Glomerular visceral epithelial cell (primary cell): ENCODE measurements at regions not wholly inside any gene's neighbourhood (a gene's known extent, or its start where the extent isn't known, plus 50 kb on each side); places are given as distances from the start of the nearest gene placed in this dataset.
"Not testable (repeated sequence)": the region's sequence is repeated elsewhere in the genome, so short reads cannot be mapped to it uniquely, and the experiment has no call there.

ENCODE experiments used
- DNase-seq: peaks from one replicate; pipeline ENCODE4 v3.0.0-alpha.2; 2016; ENCODE audit errors: extremely low spot score

DNA sequence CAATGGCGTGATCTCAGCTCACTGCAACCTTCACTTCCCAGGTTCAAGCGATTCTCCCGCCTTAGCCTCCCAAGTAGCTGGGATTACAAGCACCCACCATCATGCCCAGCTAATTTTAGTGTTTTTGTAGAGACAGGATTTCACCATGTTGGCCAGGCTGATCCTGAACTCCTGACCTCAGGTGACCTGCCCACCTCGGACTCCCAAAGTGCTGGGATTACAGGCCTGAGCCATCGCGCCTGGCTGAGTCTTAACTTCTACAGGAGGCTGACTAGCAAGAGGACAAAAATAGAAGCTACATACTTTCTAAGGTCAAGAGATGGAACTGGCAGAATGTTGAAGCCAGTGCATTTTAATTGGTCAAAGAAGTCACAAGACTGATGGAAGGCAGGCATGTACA is 2296.2 kb upstream of the RAG2 start:
- DNase-seq: not testable (repeated sequence)

DNA sequence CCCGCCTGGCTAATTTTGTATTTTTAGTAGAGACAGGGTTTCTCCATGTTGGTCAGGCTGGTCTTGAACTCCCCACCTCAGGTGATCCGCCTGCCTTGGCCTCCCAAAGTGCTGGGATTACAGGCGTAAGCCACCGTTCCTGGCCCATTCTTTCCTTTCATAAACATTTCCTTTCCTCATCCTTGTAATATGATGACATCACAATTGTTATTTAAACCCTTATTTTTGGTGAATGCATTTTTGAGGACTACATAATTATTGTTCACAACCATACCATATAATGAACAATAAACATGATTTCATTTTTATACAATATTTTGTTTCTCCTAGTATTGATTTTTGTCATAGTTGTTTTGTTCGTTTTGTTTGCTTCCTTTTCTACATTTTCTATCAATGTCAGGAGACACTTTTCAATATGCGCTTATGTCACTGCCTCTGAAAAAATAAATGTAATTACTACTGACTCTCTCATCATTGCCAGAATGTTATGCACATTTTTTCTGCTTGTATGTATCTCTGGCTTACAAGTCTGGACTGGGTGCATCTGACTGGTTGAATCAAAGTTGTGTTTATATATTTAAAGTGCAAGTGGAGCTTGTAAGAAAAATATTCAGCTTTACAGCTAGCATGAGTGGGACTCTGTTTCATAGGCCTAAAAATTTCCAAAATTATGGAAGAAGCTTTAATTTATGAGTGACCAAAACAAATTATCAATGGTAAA is 2286.3 kb upstream of the RAG2 start:
- no peak for DNase-seq

DNA sequence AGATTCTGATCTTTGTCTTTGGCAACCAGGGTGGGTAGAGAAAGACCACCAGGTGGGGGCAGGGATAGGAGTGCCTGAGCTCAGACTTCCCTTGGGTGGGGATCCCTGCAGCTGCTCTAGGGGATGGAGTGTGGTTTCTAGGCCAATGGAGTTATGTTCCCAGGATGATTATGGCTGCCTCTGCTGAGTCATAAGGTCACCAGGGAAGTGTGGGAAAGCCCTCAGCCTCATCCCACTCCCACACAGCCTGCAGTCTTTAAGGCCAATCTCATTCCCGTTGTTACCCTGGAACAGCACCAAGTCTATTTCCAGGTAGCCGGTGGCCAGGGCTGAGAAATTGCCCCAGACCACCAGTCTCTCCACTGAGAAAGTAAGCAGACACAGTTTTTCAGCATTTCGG is 2269.3 kb upstream of the RAG2 start:
- DNase-seq: no peak

DNA sequence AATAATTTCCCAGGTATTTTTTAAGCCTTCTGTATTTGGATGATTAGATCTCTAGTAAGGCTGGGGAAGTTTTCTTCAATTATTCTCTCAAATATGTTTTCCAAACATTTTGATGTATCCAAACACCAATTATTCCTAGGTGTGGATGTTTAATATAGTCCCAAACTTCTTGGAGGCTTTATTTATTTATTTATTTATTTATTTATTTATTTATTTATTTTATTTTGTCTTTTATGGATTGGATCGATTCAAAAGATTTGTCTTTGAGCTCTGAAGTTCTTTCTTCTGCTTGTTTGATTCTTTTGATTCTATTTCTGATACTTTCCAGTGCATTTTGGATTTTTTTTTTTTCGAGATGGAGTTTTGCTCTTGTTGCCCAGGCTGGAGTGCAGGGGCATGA is 2267.9 kb upstream of the RAG2 start:
- DNase-seq: no peak

DNA sequence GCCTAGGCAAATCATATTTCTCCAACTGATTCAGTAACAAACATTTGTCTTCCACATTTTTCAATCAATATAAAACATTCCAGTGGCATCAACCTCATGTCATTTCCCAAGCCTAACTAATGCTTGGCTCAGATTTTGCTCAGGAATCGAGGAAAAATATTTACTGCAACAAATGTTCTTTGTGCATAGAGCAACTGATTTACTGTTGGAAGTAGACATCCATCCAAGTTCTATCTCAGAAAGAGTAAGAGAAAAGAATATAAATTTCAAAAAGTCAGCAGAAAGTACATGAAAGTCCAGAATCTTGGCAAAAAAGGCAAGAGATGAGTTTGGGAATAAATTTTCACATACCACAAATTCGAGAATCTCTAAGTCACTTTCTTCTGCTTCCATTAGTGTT is 2245.0 kb upstream of the RAG2 start:
- DNase-seq: no peak

DNA sequence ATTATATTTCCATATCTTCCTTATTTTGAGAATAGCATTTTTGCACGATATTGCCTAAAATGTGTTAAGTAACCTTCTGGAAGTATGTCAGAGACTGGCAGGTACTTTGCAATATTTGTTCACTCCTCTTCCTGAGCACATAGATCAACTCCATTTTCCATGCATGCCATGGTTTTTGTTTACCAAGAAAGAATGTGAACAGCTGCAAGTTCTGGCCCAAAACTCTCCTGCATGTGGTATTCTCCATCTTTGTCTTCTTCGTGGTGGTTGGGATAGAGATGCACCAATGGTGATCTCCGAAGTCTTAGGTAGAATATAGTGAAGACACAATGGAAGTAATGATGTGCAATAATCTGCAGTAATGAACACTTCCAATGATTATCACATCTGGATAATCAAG is 2241.0 kb upstream of the RAG2 start:
- DNase-seq: no peak

DNA sequence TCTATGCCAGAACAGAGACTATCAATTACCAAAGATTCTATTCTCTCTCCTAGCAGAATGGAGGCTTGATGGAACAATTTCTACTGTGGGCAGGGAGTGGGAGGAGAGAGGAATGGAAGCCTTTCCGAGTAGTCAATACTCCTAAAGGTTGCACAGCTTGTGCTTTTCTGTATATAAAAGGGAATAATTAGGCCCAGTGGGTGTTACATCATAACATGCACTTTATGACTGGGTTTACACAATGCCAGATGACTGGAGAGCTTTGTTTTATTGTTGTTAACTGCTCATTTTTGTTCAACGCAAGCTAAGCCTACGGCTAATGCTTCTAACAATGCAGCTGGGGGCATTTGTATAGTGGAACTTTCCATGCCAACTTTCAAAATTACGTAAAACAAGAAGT is 2237.9 kb upstream of the RAG2 start:
- no peak for DNase-seq

DNA sequence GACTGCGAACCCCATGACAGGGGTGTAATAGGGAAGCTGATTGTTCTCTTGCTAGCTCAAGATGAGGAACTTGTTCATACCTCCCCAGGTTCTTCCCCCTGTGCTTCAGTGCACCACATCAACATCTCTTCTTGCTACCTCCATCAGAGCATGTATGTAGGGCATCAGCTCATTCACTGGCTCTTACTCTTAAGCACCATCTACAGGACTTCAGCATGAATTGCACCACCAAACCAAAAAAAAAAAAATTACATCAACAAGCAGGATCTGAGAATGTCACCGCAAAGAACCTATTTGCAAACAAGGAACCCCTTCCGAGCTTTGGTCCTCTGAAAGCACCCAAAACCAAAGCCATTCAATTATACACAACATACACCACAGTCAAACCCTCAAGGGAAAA is 2226.5 kb upstream of the RAG2 start:
- DNase-seq: no peak

DNA sequence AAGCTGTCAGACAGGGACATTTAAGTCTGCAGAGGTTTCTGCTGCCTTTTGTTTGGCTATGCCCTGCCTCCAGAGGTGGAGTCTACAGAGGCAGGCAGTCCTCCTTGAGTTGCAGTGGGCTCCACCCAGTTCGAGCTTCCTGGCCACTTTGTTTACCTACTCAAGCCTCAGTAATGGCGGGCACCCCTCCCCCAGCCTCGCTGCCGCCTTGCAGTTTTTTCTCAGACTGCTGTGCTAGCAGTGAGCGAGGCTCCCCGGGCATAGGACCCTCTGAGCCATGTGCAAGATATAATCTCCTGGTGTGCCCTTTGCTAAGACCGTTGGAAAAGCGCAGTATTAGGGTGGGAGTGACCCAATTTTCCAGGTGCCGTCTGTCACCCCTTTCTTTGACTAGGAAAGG is 2223.8 kb upstream of the RAG2 start:
- DNase-seq: not testable (repeated sequence)

DNA sequence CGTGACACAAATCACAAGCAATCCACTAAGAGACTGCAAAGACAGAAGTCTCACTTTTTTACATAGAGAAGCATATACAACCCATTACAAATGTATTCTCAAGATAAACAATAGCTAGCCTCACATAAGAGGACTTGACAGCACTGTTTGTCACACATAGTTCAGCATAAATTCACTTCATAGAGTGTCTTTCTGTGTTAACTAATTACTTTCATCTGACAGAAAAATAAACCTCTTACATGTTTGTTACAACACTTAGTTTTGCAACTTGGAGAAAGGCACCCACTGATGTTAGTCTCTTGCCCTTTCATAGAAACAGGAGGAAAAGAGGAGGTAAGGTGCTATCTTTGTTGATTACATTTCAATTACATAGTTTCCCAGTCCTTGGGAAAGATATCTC is 2221.9 kb upstream of the RAG2 start:
- no peak for DNase-seq

DNA sequence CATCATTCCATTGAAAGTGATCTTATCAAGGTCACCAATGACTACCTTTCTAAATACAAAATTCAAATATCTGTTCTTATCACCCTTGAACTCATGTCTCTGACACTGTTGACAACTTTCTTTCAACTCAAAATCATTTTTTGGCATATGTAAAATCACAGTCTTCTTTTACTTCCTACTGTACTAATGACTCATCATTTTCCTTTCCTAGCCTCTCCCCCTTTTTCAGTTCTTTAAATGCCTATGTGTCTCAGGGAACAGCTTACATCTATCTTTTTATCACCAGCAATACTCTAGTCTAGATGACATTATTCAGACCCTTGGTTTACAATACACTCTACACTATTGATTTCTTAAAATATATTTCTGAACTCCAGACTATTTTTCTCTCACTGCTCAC is 2220.7 kb upstream of the RAG2 start:
- DNase-seq: no peak

DNA sequence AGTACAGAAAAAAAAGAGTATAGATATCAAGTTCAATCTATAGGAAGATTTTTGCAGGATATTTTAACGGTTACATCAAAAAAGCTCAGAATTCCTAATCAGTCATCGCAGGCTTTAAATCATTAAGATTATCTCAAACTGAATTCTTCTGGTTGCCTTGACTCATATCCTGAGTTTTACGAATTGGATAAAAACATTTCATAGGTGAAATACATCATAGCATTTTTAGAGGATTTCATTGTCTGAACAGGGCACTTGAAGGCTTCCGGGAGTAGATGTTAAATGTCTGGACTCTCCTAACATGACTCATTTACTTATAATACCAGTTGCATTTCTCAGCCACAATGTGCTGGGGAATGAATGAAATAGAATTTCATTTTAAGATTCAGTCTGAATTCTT is 2216.6 kb upstream of the RAG2 start:
- DNase-seq: peak; percentile 4

DNA sequence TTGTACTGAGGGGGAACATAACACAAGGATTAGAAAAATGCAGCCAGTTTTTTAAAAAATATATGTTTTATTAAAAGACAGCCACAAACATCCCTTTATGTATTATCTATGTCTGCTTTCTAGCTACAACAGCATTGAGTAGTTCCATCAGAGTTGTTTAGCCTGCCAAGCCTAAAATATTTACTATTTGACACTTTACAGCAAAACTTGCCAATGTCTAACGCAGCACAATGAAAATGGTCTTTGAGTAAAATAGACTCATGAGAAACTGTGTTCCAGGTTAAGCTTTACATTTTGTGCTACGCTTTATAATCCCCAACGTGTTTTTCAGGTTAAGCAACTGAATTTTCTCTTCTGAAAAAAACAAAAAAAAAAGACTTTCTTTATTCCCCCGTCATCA is 2211.5 kb upstream of the RAG2 start:
- DNase-seq: no peak

DNA sequence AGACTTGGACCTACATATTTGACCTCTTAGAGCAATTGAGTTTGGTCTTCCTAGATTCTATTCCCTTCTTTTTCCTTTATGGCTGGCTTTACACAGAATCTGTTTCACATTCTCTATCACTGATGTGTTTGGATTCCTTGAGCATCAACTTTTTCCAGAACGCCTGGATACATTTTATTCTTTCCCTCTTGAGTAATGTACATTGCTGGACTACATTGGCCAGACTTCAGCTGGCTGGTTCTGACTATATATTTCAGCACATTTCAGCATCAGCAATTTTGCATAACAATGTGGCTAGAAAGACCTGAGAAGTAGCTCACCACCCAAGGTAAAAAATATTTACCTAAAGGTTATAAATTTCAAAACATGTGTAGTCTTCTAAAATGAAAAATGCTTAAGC is 2198.2 kb upstream of the RAG2 start:
- no peak for DNase-seq

DNA sequence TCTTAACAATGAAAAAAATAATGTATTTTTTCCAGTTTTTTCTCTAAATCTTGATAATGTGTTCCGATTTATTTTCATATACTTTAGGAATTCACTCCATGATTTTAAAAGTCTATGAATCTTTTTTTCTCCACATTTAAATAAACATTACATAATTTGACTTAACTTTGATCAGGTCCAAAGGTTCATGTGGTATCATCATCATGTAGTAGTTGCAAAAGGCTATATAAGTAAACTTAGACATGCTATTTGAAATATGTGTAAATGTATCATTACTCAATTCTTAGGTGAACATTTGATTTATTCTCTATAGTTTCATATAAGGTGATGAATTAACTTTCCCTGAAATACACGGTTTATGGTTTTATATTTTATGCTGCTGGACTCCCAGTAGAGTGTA is 2197.0 kb upstream of the RAG2 start:
- no peak for DNase-seq

DNA sequence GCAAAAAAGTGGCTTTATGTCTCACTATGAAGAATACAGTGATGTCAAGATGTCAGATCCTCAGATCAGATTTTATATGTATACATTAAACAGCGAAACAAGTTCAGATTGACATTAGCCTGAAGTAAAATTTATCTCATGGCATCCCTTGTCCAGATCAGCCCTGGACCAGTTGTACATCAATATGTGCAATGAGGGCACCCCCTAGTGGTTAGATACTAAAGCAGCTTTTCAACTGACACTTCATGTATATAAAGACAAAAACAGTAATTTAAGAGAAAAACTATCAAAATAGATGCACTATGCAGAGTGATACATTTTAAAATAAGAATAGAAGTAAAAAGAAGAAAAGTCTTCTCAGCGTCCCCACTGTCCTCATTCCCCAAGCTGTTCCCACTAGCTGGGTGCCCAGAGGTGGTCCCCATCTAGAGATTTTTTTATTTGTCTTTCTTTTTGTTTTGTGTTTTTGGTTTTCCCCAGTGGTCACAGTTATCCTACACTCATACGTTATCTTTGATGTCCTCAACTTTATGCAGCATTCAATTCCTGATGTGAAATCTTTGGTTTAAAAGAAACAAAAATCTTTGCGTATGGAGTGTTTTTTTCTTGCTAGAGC is 2193.4 kb upstream of the RAG2 start:
- DNase-seq: peak; percentile 66

DNA sequence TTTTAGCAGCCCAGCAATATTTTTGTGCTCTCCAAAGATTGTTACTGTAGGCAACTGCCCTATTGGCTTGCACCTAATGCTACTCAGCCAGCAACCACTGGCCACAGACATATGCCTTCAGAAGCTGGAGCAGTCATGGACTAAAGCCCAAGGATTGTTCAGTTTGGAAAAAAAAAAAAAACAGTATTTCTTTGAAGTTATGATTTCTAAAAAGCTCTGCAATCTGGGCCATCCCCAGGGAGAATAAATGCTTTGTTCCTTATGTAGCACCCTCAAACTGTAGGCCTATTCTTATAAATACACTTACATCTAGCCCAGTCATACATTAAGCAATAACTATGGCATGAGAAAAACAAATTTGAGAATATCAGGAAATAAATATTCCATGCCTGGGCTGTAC is 2190.5 kb upstream of the RAG2 start:
- DNase-seq: no peak

DNA sequence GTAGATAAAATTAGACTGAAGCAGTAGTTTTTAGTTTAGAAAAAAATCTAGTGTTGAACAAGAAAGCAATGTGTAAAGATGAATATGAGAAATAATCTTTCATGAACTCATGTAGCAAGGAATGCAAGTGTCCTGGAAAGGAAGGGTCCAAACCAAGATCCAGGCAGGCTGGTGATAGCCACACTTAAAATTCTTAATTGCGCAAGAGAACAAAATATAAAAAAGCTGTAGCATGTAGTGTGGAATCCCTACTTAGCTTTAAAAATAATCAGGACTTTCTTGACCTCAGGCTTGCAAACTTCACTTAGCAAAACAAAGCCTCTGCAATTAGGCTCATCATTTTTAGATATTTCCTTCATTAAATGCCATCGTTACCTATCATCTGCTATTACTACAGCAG is 2186.1 kb upstream of the RAG2 start:
- no peak for DNase-seq

DNA sequence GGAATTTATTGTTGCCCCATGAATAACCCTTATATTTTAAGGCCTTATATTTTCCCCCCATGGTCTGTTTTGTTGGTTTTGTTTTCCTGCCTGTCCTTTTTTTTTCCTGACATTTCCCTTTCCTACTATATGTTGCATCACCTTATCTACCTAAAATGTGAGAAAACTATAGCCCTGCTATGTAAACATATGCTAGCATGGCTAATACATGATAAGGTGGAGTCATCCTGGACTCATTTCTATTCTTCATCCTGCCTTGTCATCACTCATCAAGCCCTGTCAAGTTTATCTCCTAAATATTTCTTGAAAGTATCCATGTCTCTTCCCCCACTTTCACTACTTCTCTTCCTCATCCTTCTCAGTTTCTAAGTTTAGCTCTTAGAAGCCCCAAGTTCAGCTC is 2168.8 kb upstream of the RAG2 start:
- no peak for DNase-seq

DNA sequence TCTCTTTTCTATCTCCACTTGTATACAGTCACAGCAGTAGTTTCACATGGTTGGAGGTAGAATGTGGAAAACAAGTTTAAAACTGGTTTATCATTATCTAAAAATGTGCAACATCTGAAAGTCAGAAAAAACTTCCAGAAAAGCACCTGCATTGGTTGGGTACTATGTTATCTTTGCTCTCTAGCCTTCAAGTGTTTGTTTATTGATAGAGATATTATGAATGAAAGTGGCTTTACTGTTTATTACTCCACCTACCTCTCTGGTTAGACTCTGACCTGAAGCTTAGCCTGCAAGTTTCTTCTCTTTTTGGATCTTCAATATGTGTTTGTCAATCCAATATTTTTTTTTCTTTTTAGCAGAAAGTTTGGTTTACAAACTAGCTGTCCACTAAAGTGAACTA is 2161.4 kb upstream of the RAG2 start:
- no peak for DNase-seq

DNA sequence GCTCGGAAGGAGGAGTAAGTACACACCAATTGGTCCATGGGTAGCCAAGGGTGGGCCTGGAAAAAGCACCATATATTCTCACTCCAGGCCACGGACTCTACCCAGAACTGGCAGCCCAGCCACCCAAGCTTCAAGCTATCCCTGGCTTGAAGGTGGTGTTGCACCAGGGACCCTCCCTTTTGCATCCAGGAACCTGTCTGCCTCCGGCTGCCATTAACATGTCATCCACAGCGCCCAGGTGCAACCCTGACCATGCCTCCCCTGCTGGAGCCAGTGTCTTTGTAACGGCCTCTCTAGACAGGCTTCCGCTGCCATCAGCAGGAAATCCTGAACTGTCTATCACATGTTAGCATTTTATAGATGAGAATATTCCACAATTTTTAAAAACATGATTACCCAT is 2158.5 kb upstream of the RAG2 start:
- DNase-seq: no peak

DNA sequence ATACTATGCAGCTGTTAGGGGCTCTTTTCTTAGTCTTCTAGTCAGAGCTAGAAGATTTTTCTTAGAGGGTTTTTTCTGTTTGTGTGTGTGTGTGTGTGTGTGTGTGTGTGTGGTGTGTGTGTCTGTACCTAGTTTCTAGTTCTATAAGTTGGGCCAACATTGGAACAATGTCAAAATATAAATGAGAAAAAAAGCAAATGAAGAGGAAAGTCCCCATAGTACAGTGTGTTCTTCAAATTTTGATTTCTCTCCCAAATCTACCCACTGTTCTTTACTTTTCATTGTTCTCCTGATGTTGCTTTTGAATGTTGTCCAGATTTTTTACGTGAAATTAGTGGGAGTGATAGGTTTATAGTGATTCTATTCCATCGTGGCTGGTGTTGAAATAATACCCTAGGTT is 2153.4 kb upstream of the RAG2 start:
- DNase-seq: no peak

DNA sequence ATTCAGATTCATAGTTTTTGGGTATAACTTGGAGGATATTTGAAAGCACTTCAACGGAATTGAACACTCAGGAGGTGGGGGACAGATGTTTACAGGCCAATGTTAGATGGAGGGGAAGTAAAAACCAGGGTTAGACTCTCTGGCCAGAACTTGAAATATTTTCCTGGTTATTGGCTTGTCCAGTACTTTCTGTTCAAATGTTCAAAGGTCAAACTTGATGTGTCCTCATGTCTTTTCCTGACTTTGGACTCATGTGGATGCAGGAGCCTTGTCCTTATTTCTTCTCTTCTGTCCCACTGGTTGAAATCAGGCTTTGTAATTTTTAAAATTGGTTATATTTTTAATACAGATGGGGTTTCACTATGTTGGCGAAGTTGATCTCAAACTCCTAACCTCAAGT is 2148.5 kb upstream of the RAG2 start:
- not testable (repeated sequence) for DNase-seq

DNA sequence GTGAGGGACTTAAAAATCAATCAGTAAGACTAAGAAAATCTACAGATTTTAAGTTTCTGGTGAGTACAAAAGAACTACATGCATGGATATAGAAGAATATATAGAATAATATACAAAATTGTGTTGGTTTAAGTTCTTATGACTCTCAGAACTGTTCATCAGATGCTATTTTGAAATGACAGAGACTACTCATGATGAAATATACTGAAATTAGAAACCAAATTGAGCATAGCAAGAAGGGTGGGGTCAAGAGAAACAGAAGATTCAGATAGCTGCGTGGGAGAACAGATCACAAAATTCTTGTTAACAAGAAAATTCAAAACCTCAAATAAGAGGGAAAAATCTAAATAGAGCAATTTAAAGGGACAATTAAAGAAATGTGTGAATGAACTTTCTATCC is 2125.3 kb upstream of the RAG2 start:
- no peak for DNase-seq
